GM20431 (cell line): ENCODE measurements at regions not wholly inside any gene's neighbourhood (a gene's known extent, or its start where the extent isn't known, plus 50 kb on each side); places are given as distances from the start of the nearest gene placed in this dataset.
"Not testable (repeated sequence)": the region's sequence is repeated elsewhere in the genome, so short reads cannot be mapped to it uniquely, and the experiment has no call there.

Experiments used
- in situ Hi-C: fragments of 300-500 bp; cut with MseI, MboI; formaldehyde crosslinking; loops from one replicate; pipeline ENCODE4 v1.15.0; 2020; ENCODE audit warnings: low sequenced_read_pairs; ENCODE audit not compliant: unreplicated experiment

DNA sequence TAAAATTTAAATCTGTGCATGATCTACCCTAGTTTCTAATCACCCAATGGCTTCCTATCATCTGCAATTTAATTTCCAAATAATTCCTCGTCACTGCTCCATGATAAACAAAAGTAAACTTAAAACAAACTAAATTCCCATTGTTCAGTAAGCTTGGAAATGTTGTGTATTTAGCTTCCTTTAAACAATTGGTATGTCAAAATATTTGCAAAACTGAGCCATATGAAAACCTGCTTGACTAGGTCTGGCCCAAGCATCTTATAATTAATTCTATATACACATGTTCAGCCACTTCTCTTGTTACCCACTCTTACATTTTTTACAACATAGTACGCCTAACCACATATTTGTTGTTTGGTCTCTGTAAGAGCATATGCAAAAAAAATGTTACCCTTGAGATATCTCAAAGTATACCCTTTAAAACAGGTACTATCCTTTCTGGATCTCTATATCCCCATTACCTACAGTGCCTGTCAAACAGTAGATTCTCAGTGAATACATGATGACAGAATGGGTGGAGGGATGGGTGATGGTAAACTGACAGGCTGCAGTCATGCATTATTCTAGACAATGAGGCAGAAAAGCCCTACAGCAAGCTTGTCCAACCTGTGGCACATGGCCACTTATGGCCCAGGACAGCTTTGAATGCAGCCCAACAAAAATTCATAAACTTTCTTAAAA, 1277.9 kb upstream of the TENM4 start:
- in situ Hi-C loops, result no loop called here

DNA sequence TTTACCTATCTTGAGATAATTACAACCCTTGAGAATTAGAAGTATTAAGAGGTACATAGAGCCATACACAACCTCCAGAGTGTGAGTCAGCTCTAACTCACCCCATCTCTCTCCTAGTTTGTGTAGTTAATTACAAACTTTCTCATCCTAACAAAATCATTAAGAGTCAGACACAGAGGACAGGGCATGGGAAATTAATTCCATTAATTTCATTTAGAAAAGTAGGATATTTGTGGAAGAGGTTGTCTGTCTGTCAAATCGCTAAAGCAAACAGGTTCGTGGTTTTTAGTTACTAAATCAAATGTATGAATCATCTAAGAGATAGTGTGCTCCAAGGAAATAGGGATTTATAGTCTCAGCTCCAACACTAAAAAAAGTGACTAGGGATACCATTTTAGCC, 1261.4 kb upstream of the TENM4 start:
- in situ Hi-C loops, result no loop called here

DNA sequence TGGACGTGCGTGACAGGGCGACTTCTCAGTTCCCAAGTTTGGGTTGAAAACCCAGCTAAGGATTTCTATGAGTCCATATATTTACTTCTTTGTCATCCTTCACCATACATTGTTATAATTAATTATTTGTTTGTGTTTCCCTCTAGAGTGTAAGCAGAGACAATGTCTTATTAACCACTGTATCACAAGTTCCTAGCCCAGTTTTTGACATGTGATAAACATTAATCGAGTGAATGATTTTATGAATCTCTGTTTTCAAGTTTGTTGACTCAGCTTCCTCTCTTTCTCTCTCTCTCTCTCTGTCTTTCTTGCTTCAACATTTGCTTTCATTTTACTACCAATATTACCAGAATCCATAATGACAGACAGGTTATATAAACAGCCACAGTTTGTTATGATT, 1259.6 kb upstream of the TENM4 start:
- in situ Hi-C loops, result no loop called here

DNA sequence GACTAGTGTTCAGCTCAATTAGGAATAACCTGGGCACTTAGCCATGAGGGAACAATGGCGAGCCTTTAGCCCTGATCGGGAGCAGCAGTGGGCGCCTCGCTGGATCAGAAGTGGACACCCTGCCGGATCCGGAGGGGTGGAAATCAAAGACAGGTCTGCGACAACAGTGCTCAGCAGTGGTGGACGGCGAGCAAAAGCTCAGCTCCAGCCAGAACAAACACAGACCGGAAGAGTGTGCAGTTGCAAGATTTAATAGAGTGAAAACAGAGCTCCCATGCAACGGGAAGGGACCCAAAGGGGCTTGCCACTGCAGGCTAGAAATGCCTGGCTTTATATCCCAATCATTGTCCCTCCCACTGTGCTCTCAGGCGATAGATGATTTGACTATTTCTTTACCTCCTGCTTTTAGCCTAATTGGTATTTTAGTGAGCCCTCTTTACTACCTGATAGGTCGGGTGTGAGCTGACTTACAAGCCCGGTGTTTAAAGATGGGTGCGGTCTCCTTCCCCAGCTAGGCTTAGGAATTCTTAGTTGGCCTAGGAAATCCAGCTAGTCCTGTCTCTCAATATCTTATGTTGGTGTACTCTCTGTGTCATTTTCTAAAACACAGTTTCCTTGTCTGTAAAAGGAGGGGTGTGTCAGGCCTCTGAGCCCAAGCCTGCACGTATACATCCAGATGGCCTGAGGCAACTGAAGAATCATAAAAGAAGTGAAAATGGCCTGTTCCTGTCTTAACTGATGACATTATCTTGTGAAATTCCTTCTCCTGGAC, 1258.8 kb upstream of the TENM4 start:
- in situ Hi-C loops, result not testable (repeated sequence)

DNA sequence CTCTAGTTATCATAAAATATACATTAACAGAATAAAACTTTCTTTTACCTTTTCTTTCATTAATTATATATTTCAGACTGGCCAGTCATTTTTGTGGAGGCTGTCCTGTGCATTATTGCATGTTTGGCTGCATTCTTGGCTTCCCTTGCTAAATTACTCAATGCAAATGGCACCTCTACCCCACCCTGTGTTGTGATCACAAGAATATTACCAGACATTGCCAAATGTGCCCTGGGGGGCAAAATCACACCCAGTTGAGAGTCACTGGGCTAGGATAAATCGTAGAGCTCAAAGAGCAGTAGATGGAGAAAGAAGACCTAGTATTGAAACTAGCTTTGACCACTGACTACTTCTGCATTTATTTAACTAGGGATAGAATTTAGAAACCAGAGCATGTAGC, 1257.8 kb upstream of the TENM4 start:
- in situ Hi-C loops, result no loop called here

DNA sequence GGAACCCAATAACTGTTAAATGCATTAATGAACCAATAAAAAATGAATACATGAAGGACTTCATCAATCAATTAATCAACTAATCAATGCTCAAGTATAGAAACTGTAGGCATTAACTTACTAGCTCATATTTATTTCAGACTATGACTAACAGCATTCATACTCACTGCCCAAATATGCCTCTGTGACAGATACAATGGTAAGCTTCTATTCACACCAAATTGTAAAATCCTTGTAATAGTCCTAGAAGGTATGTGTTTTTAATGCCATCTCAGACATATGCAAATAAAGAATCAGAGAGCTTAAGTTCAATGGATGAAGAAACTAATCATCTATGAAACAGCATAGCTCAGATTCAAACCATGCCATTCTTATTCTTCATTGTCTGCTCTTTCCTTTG, 1253.6 kb upstream of the TENM4 start:
- in situ Hi-C loops, result no loop called here

DNA sequence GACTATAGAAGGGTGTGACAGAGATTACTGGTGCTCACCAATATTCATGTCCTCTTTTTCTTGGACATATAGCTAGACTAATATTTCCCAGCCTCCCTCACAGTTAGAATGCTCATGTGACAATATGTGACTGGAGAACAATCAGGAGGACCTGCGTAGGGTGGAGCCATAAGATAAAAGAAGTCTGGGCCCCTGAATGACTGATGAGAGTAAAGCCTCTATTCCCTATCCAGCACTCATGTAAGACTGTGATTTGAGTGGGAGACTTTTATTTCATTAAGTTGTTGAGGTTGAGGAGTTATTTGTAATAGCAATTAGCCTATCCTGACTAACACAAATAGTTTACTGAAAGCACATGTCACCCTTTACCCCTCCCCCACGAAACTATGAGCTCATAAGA, 1247.1 kb upstream of the TENM4 start:
- in situ Hi-C loops, result no loop called here

DNA sequence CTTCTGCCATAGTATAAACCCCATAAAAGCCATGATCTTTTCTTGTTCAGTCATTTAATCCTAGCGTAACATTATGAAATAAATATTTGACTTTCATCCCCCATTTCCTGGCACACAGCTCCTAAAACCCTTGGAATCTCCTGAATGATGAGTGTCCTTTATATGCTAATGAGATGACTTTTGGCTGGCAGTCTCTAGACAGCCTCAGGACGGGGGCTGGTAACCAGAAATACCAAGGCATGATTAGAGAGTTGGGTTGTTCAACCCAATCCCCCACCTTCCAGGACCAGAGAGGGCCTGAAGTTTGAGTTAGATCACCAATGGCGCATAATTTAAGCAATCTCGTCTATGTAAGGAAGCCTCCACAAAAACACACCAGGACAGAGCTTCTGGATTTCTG, 1246.1 kb upstream of the TENM4 start:
- in situ Hi-C loops, result no loop called here

DNA sequence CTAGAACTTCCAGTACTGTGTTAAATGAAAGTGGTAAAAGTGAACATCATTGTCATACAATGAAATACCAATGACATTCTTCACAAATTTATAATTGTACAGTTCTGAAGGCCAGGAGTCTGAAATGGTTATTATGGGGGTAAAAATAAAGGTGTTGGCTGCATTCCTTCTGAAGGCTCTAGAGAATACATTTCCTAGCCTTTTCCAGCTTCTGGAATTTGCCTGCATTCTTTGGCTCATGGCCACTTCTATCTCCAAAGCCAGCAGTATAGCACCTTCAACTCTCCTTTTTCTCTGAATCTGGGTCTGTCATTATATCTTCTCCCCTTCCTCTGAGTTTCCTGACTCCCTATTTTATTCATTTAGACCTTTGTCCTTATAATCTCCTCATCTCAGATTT, 1232.7 kb upstream of the TENM4 start:
- in situ Hi-C loops, result no loop called here

DNA sequence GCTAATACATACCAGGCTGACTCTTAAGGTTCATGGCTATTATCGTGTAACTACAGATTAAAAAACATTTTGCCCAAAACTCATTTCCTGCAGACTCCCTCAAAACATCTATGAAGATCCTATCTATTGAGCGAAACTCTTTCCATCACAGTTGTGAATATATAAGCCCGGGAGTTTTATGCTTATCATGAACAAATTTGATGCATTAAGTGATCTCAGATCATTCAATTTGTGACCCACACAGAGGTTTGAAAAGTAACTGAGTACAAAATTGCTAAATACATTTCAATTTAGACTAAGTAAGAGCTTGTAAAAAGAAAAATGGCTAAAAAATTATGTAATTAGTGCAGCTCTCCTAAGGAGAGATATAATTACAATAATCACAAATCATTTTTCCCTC, 1228.8 kb upstream of the TENM4 start:
- in situ Hi-C loops, result no loop called here

DNA sequence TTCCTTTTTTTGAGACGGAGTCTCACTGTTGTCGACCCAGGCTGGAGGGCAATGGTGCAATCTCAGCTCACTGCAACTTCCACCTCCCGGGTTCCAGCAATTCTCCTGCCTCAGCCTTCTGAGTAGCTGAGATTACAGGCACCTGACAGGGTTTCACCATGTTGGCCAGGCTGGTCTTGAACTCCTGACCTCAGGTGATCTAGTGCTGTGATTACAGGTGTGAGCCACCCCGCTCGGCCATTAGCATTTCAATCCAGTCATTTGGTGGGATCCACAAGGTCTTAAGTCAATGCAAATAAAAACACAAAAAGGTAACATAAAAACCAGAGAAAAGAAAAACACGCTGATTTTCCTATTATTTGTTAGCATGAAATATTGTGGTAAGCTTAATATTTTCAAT, 1227.2 kb upstream of the TENM4 start:
- in situ Hi-C loops, result no loop called here

DNA sequence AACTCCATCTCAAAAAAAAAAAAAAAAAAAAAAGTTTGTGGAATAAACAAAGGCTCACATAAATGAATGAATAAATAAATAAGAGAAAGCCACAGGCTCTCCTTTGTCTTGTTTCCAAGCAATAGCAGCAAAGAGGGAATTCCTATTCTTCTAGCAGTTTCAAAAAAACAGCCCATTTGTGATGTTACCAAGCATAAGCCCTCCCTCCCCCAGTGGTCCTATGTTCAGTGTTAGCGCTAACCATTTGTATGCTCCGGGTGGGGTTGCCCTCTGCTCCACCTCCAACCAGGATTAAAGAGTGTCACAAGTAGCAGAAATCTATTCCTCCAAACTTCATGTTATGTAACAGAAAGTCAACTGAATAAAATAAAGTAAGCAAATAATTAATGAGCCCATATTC, 1215.0 kb upstream of the TENM4 start:
- in situ Hi-C loops, result no loop called here

DNA sequence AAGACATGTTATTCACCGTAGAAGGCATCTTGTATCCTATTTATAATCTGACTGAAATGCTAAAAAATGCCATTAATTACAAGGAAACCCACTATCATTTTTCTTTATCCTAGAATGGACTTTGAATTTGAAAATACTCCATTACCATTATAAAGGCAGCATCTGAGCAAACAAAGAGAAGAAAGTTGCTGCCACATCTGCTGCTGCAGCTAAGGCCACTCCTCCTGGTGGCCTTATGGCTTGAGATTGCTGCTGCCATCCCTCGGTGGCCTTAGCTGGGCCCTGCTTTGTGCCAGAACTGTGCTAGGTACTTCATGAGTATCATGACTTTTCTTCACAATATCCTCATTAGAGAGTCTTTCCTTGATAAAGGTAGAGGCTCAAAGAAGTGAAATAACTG, 1210.1 kb upstream of the TENM4 start:
- in situ Hi-C loops, result no loop called here

DNA sequence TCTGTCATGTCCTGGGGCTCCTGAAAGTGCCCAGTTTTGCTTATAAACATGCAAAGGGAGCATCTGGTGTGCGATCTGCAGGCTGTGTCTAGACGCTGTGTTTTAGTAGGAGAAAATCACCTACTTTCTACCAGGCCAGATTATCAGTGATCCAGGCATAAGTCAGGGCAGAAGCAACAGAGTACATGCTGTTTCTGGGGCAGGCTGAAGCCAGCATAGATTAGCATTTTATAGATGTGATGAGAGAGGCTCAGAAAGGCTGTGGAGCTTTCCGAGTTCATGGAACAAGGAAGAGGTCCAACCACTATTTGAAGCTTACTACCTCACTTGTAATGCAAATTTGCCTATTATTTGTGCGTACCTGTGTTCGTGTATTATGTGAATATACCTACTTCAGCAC, 1208.4 kb upstream of the TENM4 start:
- in situ Hi-C loops, result no loop called here

DNA sequence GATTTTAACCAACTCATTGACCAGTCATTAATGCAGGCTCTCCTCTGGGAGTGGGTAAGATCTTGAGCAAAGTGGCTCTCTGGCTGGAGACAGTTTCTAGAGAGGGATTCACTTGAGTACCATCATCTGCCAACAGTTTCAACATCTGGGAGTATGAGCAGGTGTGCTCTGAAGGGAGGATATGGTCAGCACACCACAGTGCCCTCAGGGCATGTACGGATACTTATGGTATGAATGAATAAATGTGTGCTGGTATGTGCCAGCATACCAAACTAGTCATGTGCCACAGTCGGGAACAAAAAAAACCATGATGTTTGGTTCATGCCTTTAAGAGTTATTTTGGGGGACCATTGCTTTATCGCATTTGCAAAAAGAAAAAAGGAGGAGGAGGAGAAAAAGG, 1197.5 kb upstream of the TENM4 start:
- in situ Hi-C loops, result no loop called here

DNA sequence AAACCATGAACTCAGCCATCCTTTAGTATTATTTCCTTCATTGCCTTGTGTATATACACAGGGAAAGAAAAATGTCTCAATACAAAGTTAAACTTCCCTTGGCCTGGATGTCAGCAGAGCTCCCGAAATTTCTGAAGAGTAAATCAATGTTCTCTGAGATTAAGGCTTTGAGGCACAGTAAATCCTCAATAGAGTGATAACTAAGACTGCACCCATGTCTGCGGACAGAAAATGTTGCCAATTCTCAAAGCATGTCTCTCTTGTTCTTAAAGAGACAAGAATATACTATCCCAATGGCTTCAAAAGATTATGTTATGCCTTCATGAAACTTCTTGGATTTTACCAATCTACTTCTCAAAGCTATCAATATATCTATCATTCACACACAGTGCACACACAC, 1196.7 kb upstream of the TENM4 start:
- in situ Hi-C loops, result no loop called here

DNA sequence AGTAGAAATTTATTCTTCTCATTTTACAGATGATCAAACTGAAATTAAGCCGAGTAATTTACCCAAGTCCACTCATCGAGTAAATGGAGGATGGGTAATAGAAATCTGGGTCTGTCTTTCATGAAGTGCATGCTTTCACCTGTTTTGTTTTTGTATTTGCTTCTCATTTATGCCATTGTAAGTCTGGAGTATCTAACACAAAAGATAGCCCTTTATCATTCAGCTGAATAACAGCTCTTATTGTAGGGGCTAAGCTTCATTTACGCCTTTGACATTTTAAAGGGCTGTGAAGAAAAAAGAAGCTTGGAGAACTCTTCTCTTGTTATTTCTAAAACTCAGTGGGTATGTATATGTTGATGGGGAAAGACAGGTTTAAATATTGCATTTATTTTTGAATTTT, 1196.2 kb upstream of the TENM4 start:
- in situ Hi-C loops, result no loop called here

DNA sequence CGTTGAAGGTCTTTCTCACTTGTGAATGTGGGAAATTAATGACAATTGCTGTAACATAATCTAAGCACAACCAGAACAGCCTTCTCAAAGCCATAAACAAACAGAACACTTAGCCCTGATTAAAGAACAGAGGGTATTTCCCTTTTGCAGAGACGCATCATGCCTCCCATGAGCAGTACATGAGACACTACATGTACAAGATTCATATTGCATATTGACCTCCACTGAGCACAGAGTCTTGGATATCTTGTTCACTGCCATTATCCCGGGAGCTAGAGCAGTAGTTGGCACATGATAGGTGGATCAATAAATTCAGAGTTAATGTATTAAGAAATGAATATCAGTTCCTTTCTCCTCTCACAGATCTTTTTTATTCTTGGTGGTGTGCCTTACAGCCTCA, 1194.3 kb upstream of the TENM4 start:
- in situ Hi-C loops, result no loop called here

DNA sequence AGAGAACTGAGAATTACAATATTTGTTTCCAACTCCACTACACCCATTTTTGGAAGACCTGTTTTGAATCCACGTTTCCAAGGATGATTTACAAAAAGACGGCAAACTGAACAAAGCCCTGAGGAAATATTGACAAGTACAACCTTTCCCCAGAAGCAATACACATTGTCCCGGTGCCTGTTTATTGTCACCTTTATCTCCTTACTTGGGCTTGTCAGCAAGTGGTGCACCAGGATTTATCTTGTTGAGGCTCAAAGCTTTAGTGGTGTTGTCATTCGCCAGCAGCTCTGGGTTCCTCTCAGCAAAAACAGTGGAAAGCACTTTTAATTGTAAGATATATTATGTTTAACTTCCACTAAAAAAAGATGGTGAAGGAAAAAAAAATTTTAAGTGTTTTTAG, 1191.9 kb upstream of the TENM4 start:
- in situ Hi-C loops, result no loop called here

DNA sequence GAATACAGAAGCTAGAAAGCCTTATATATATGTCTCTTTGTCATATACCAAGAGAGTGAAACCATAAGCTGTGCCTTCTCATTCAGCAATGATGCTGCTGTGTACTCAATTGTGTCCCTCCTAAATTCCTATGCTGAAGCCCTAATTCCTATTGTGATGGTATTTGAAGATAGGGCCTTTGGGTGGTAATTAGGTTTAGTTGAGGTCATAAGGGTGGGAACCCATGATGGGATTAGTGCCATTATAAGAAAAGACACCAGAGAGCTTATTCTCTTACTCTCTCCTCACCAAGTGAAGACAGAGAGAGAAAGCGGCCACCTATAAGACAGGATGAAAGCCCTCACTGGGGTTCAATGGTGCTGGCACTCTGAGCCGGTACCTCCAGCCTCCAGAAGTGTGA, 1191.3 kb upstream of the TENM4 start:
- in situ Hi-C loops, result no loop called here

DNA sequence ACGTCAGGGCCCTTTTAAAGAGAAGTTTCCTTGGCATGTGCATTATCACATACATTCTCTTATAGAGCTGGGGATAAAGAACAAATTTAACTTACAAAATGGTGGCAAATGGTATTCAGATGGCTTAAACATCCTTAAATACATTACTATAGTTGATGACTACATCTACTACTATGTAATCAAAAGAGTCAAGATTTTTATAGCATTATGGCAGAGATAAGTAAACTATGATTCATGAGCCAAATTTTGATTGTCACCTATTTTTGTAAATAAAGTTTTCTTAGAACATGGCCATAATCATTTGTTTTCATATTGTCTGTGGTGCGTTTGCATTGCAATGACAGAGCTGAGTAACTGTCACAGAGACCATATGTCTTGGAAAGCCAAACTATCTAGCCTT, 1188.6 kb upstream of the TENM4 start:
- in situ Hi-C loops, result no loop called here

DNA sequence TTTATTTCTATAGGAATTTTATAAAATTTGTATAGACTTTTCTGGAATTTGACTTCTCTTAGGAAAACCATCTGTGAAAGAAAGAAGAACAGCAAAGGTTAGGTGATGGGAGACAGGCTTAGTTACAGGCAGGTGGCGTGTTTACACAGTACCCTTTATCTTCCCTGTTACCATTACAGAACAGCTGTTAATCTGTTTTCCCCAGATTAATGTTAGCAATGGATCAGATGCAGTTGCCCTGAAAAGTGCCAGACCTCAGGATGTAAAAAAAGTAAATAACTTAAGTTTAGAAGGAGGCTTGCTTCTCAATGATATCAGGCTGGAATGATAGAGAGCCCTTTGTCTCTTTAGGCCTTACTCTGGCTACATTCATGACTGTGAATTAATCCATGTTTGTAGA, 1186.5 kb upstream of the TENM4 start:
- in situ Hi-C loops, result no loop called here
